ENCODE measurements at regions not wholly inside any gene's neighbourhood (a gene's known extent, or its start where the extent isn't known, plus 50 kb on each side); places are given as distances from the start of the nearest gene placed in this dataset.

GRCh38 chr6:164859816-164860215 lies 449.6 kb downstream of the C6orf118 start:
- H2AFZ ChIP-seq (ENCODE audit: low read depth, low read length), result no peak overlapping the region
- DNase-seq (ENCODE audit: extremely low read depth in 1 of 4, low spot score in 3 of 4), result no peak
- intact Hi-C loops (cut with micrococcal nuclease), result no loop called here

More at GRCh38 chr6:164859816-164860215, 449.6 kb downstream of the C6orf118 start:
- H3K36me3 ChIP-seq (ENCODE audit: control insufficient read depth, insufficient read depth, low read length), result no peaks in the 10 kb centered on the region
- no peaks in the 10 kb centered on the region for H3K79me2 ChIP-seq (ENCODE audit: control insufficient read depth, insufficient read depth, low read length)
- H3K27ac ChIP-seq (ENCODE audit: extremely low read depth, low read depth, low read length), result no peak overlapping the region
- no peak overlapping the region for H3K9ac ChIP-seq (ENCODE audit: insufficient read depth in 1 of 2, low read depth in 2 of 2, low read length in 2 of 2)
- TF ChIP-seq, protein P1, sequence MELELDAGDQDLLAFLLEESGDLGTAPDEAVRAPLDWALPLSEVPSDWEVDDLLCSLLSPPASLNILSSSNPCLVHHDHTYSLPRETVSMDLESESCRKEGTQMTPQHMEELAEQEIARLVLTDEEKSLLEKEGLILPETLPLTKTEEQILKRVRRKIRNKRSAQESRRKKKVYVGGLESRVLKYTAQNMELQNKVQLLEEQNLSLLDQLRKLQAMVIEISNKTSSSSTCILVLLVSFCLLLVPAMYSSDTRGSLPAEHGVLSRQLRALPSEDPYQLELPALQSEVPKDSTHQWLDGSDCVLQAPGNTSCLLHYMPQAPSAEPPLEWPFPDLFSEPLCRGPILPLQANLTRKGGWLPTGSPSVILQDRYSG (tag; conservative IDR thresholded peaks at IDR 0.05; ENCODE audit: low read depth), result no peak
- TF ChIP-seq, protein P2, sequence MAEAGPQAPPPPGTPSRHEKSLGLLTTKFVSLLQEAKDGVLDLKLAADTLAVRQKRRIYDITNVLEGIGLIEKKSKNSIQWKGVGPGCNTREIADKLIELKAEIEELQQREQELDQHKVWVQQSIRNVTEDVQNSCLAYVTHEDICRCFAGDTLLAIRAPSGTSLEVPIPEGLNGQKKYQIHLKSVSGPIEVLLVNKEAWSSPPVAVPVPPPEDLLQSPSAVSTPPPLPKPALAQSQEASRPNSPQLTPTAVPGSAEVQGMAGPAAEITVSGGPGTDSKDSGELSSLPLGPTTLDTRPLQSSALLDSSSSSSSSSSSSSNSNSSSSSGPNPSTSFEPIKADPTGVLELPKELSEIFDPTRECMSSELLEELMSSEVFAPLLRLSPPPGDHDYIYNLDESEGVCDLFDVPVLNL (CRISPR knock-in tag; IDR thresholded peaks at IDR 0.05; ENCODE audit: low read depth), result no peak
- TF ChIP-seq NFE2L1 (tag; IDR thresholded peaks at IDR 0.05; ENCODE audit: borderline replicate concordance, low read depth) (no peak), STAT5A (IDR thresholded peaks at IDR 0.05; ENCODE audit: borderline replicate concordance, low read length) (no peak), GMEB1 (CRISPR knock-in tag; IDR thresholded peaks at IDR 0.05) (no peak), CEBPG (CRISPR knock-in tag; IDR thresholded peaks at IDR 0.05) (no peak), CEBPG (tag; conservative IDR thresholded peaks at IDR 0.05 in 1 of 2, IDR thresholded peaks at IDR 0.05 in 1 of 2) (no peak), ATF2 (CRISPR knock-in tag; IDR thresholded peaks at IDR 0.05) (no peak), ZBTB17 (CRISPR knock-in tag; IDR thresholded peaks at IDR 0.05) (no peak), ZSCAN32 (CRISPR knock-in tag; IDR thresholded peaks at IDR 0.05) (no peak), DIDO1 (tag; IDR thresholded peaks at IDR 0.05; ENCODE audit: low read depth) (no peak), MCM7 (IDR thresholded peaks at IDR 0.05) (no peak), MIER1 (IDR thresholded peaks at IDR 0.05; ENCODE audit: low read depth) (no peak), SNRNP70 (optimal IDR thresholded peaks at IDR 0.05; ENCODE audit: low read depth, low read length) (no peak), RBM39 (optimal IDR thresholded peaks at IDR 0.05; ENCODE audit: low read depth, low read length) (no peak), HIVEP1 (CRISPR knock-in tag; IDR thresholded peaks at IDR 0.05) (no peak), L3MBTL2 (IDR thresholded peaks at IDR 0.05) (no peak)
- in situ Hi-C loops (cut with MboI), result no loop called here
- no peaks in the 10 kb centered on the region for H3K4me1 ChIP-seq (replicated peaks in 1 of 2; ENCODE audit: control insufficient read depth in 2 of 2, insufficient read depth in 2 of 2, low read length in 2 of 2)
- peaks cover 3% of the 10 kb centered on the region; the same call in 1 of the 2 replicates for H3K9me3 ChIP-seq (replicated peaks; ENCODE audit: control insufficient read depth, insufficient read depth, low read depth, low read length)
- POLR2A ChIA-PET, result no interaction called here
- no peaks in the 10 kb centered on the region for H3K9me1 ChIP-seq (ENCODE audit: control insufficient read depth, insufficient read depth, low read length)
- no peak overlapping the region for H3K4me2 ChIP-seq (ENCODE audit: insufficient read depth, low read length)
- no peak overlapping the region for H3K4me3 ChIP-seq
- 0% methylated on average over 6 of the region's 6 CpGs for WGBS (ENCODE audit: insufficient coverage, low coverage, missing lambda C conversion rate)
- CTCF ChIA-PET (ENCODE audit: low intra/inter-chr PET ratio), result no interaction called here
- no TSS peak for BruUV-seq (replicated peaks)
- ATAC-seq, result no peak
- no peaks in the 10 kb centered on the region for H4K20me1 ChIP-seq (replicated peaks; ENCODE audit: control insufficient read depth, insufficient read depth, low read length)
- FAIRE-seq, result no peak
- H3K27me3 ChIP-seq (ENCODE audit: control insufficient read depth in 2 of 2, insufficient read depth in 2 of 2, low read length in 2 of 2), result no peaks in the 10 kb centered on the region

Measured in K562 (cell line).